Prostate gland (tissue), 2 donors: ENCODE measurements at regions not wholly inside any gene's neighbourhood (a gene's known extent, or its start where the extent isn't known, plus 50 kb on each side); places are given as distances from the start of the nearest gene placed in this dataset.

Experiments used
- DNase-seq: peaks from one replicate; pipeline ENCODE4 v3.0.0-alpha.2; 2019; ENCODE audit warnings: low spot score
- H3K27ac ChIP-seq, 2 donors: fragments of 200-600 bp; sonication (generic); 2 replicates each; pipeline ENCODE4 v1.5.1; 2017 to 2019
- H3K27me3 ChIP-seq: fragments of 200-600 bp; sonication (generic); replicated peaks from 2 replicates; pipeline ENCODE4 v1.5.1; 2019; ENCODE audit not compliant: insufficient read depth
- H3K36me3 ChIP-seq, 2 donors: fragments of 200-600 bp; sonication (generic); 1 replicate in 1 of 2; 2 replicates in 1 of 2; pipeline versions ENCODE4 v1.5.1 to v1.8.1; 2017 to 2019
- H3K4me1 ChIP-seq: fragments of 200-600 bp; sonication (generic); replicated peaks from 2 replicates; pipeline ENCODE4 v1.5.1; 2019
- H3K4me3 ChIP-seq, 2 donors: fragments of 200-600 bp; sonication (generic); 2 replicates each; pipeline ENCODE4 v1.5.1; 2017 to 2019
- H3K9me3 ChIP-seq: fragments of 200-600 bp; sonication (generic); 2 replicates; pipeline ENCODE4 v1.5.1; 2017
- CTCF ChIP-seq, 4 experiments: fragments of 200-600 bp in 2 of 4; fragments of 450-650 bp in 2 of 4; sonication (generic) in 2 of 4; IDR thresholded peaks; 1 replicate in 3 of 4; 2 replicates in 1 of 4; pipeline ENCODE4 v1.5.1; 2016 to 2019; ENCODE audit warnings: antibody characterized with exemption in 4 of 4, mild to moderate bottlenecking in 2 of 4, moderate library complexity in 2 of 4
- POLR2A ChIP-seq: fragments of 450-650 bp; IDR thresholded peaks from one replicate; pipeline ENCODE4 v1.6.1; 2016; ENCODE audit warnings: antibody characterized with exemption, mild to moderate bottlenecking
- POLR2AphosphoS5 ChIP-seq: sonication (generic); formaldehyde crosslinking; IDR thresholded peaks from one replicate; pipeline ENCODE4 v1.6.1; 2017; ENCODE audit warnings: antibody characterized with exemption
- WGBS: methylation state at CpG from one replicate; pipeline ENCODE4 v1.1.5; 2018; 5-methylcytosine and 5-hydroxymethylcytosine counted together
- intact Hi-C: fragments of 100-400 bp; cut with DNase I; formaldehyde crosslinking; loops from one replicate; pipeline ENCODE4 v1.14.2; 2022

- H3K4me1 ChIP-seq = no peaks in the 10 kb centered on the region
- 84% methylated on average over 4 of the region's 4 CpGs for WGBS
- no peaks in the 10 kb centered on the region for H3K9me3 ChIP-seq
- TF ChIP-seq POLR2A (no peak), CTCF (IDR thresholded peaks at IDR 0.05) (no peak), POLR2AphosphoS5 (no peak)
- H3K27ac ChIP-seq = no peak overlapping the region
- H3K36me3 ChIP-seq = no peaks in the 10 kb centered on the region
- H3K27me3 ChIP-seq = no peaks in the 10 kb centered on the region
- no peak for DNase-seq
- intact Hi-C loops = no loop called here
- H3K4me3 ChIP-seq = no peak overlapping the region
Observed at GRCh38 chr10:93182049-93182327, 108.3 kb downstream of the CYP26A1 start.

GRCh38 chr10:93182790-93183189, 109.1 kb downstream of the CYP26A1 start:
- H3K36me3 ChIP-seq = no peaks in the 10 kb centered on the region
- intact Hi-C loops = no loop called here
- no peaks in the 10 kb centered on the region for H3K27me3 ChIP-seq
- H3K27ac ChIP-seq = no peak overlapping the region
- no peak for DNase-seq
- H3K4me1 ChIP-seq = no peaks in the 10 kb centered on the region
- H3K4me3 ChIP-seq = no peak overlapping the region
- TF ChIP-seq CTCF (IDR thresholded peaks at IDR 0.05) (no peak), POLR2AphosphoS5 (no peak), POLR2A (no peak)
- no peaks in the 10 kb centered on the region for H3K9me3 ChIP-seq

GRCh38 chr10:93186653-93187052, 113.0 kb downstream of the CYP26A1 start:
- no peak for DNase-seq
- H3K27me3 ChIP-seq = no peaks in the 10 kb centered on the region
- WGBS = 47% methylated on average over 2 of the region's 2 CpGs
- intact Hi-C loops = no loop called here
- H3K4me1 ChIP-seq = no peaks in the 10 kb centered on the region
- TF ChIP-seq POLR2AphosphoS5 = no peak
- no peak for TF ChIP-seq CTCF (IDR thresholded peaks at IDR 0.05)
- TF ChIP-seq POLR2A = no peak
- H3K4me3 ChIP-seq = no peak overlapping the region
- H3K36me3 ChIP-seq = no peaks in the 10 kb centered on the region
- H3K27ac ChIP-seq = no peak overlapping the region
- no peaks in the 10 kb centered on the region for H3K9me3 ChIP-seq

GRCh38 chr10:93189944-93190343, 116.3 kb downstream of the CYP26A1 start:
- DNase-seq = peak; percentile 31
- H3K4me3 ChIP-seq = no peak overlapping the region
- intact Hi-C loops = no loop called here
- H3K4me1 ChIP-seq = no peaks in the 10 kb centered on the region
- WGBS = 44% methylated on average over 3 of the region's 3 CpGs
- H3K27ac ChIP-seq = no peak overlapping the region
- no peaks in the 10 kb centered on the region for H3K36me3 ChIP-seq
- TF ChIP-seq POLR2AphosphoS5 = peak; percentile 22
- TF ChIP-seq POLR2A = no peak
- no peaks in the 10 kb centered on the region for H3K27me3 ChIP-seq
- no peaks in the 10 kb centered on the region for H3K9me3 ChIP-seq

- Histone ChIP-seq H3K36me3 (no peaks in the 10 kb centered on the region), H3K27ac (no peak overlapping the region), H3K9me3 (no peaks in the 10 kb centered on the region), H3K4me3 (no peak overlapping the region), H3K27me3 (no peaks in the 10 kb centered on the region), H3K4me1 (no peaks in the 10 kb centered on the region)
- intact Hi-C loops = no loop called here
- no peak for DNase-seq
- TF ChIP-seq POLR2AphosphoS5 = no peak
- TF ChIP-seq POLR2A = no peak
- no peak for TF ChIP-seq CTCF (IDR thresholded peaks at IDR 0.05)
- WGBS = 41% methylated on average over 3 of the region's 3 CpGs
Observed at GRCh38 chr10:93190372-93190771, 116.7 kb downstream of the CYP26A1 start.

- no peaks in the 10 kb centered on the region for H3K9me3 ChIP-seq
- H3K4me1 ChIP-seq = no peaks in the 10 kb centered on the region
- 35% methylated on average over 6 of the region's 6 CpGs for WGBS
- H3K27ac ChIP-seq = no peak overlapping the region
- H3K4me3 ChIP-seq = no peak overlapping the region
- intact Hi-C loops = no loop called here
- H3K36me3 ChIP-seq = no peaks in the 10 kb centered on the region
- no peak for DNase-seq
- no peak for TF ChIP-seq POLR2A
- no peak for TF ChIP-seq CTCF (IDR thresholded peaks at IDR 0.05)
- TF ChIP-seq POLR2AphosphoS5 = no peak
- H3K27me3 ChIP-seq = no peaks in the 10 kb centered on the region
Observed at GRCh38 chr10:93193906-93194305, 120.2 kb downstream of the CYP26A1 start.
